GM12878 (cell line): ENCODE measurements at regions not wholly inside any gene's neighbourhood (a gene's known extent, or its start where the extent isn't known, plus 50 kb on each side); places are given as distances from the start of the nearest gene placed in this dataset.

ENCODE experiments used
- CEBPB ChIP-seq, 2 experiments: fragments of 150-350 bp in 1 of 2; IDR thresholded peaks; 2 replicates each; pipeline ENCODE4 v1.6.1; 2012 to 2014; ENCODE audit warnings: low read depth in 2 of 2, low read length in 2 of 2, borderline replicate concordance in 1 of 2, inconsistent platforms in 1 of 2
- CTCF ChIP-seq, 3 experiments: IDR thresholded peaks in 2 of 3; conservative IDR thresholded peaks in 1 of 3; 2 replicates each; pipeline ENCODE4 v1.5.1; 2011; ENCODE audit warnings: low read depth in 3 of 3, low read length in 3 of 3, mild to moderate bottlenecking in 3 of 3, control low read depth in 2 of 3, moderate library complexity in 2 of 3, inconsistent platforms in 1 of 3, mixed read lengths in 1 of 3; ENCODE audit not compliant: control insufficient read depth in 2 of 3, insufficient read depth in 1 of 3; ENCODE audit errors: extremely low read depth in 1 of 3
- EZH2 ChIP-seq: IDR thresholded peaks from 2 replicates; pipeline ENCODE4 v1.6.1; 2012; ENCODE audit warnings: low read depth, mild to moderate bottlenecking, control low read depth, inconsistent platforms, low read length, borderline replicate concordance; ENCODE audit not compliant: control insufficient read depth
- HDAC2 ChIP-seq: fragments of 200-600 bp; sonication (generic); IDR thresholded peaks from 2 replicates; pipeline ENCODE4 v1.6.1; 2017
- IRF3 ChIP-seq: fragments of 450-650 bp; IDR thresholded peaks from 2 replicates; pipeline ENCODE4 v1.6.1; 2014; ENCODE audit warnings: mild to moderate bottlenecking
- MXI1 ChIP-seq: fragments of 150-350 bp; IDR thresholded peaks from 2 replicates; pipeline ENCODE4 v1.6.1; 2011; ENCODE audit warnings: low read depth, mild to moderate bottlenecking, inconsistent platforms, low read length, improper control_type of control experiment
- NRF1 ChIP-seq: conservative IDR thresholded peaks from 2 replicates; pipeline ENCODE4 v1.6.1; 2011; ENCODE audit warnings: mild to moderate bottlenecking, low read depth, low read length, improper control_type of control experiment
- PAX5 ChIP-seq: IDR thresholded peaks from 2 replicates; pipeline ENCODE4 v1.6.1; 2011; ENCODE audit warnings: low read depth, low read length, borderline replicate concordance
- POLR2A ChIP-seq: IDR thresholded peaks from 2 replicates; pipeline ENCODE4 v1.6.1; 2011; ENCODE audit warnings: low read depth, mild to moderate bottlenecking, low read length
- POLR2AphosphoS5 ChIP-seq: IDR thresholded peaks from 2 replicates; pipeline ENCODE4 v1.6.1; 2011; ENCODE audit warnings: mild to moderate bottlenecking, low read length, inconsistent platforms
- REST ChIP-seq: IDR thresholded peaks from 2 replicates; pipeline ENCODE4 v1.6.1; 2012; ENCODE audit warnings: mild to moderate bottlenecking, low read depth, low read length
- STAT1 ChIP-seq: fragments of 450-650 bp; conservative IDR thresholded peaks from 2 replicates; pipeline ENCODE4 v1.6.1; 2014; ENCODE audit warnings: antibody characterized with exemption, mild to moderate bottlenecking

GRCh38 chr2:149858901-149859634 lies 271.5 kb upstream of the MMADHC start:
- TF ChIP-seq POLR2A: no peak
- no peak for TF ChIP-seq EZH2
- no peak for TF ChIP-seq CTCF (IDR thresholded peaks at IDR 0.05 in 2 of 3, conservative IDR thresholded peaks at IDR 0.05 in 1 of 3; ENCODE audit: control insufficient read depth in 2 of 3, extremely low read depth in 1 of 3, insufficient read depth in 1 of 3, low read depth in 3 of 3, low read length in 3 of 3)
- TF ChIP-seq STAT1: no peak
- no peak for TF ChIP-seq NRF1
- TF ChIP-seq HDAC2: no peak
- TF ChIP-seq PAX5: no peak
- no peak for TF ChIP-seq CEBPB (IDR thresholded peaks at IDR 0.05; ENCODE audit: borderline replicate concordance in 1 of 2, low read depth in 2 of 2, low read length in 2 of 2)
- TF ChIP-seq POLR2AphosphoS5: no peak
- no peak for TF ChIP-seq IRF3
- TF ChIP-seq MXI1: no peak
- no peak for TF ChIP-seq REST
